A549 (cell line): ENCODE measurements at regions not wholly inside any gene's neighbourhood (a gene's known extent, or its start where the extent isn't known, plus 50 kb on each side); places are given as distances from the start of the nearest gene placed in this dataset.

Source experiments
- CHD2 ChIP-seq: fragments of 150-350 bp; IDR thresholded peaks from 2 replicates; pipeline ENCODE4 v1.6.1; 2014; ENCODE audit warnings: low read length; ENCODE audit not compliant: partially characterized antibody
- CTCF ChIP-seq: fragments of >200 bp; sonication (Bioruptor Twin); formaldehyde crosslinking; IDR thresholded peaks from 3 replicates; pipeline ENCODE4 v1.5.1; 2016
- E2F6 ChIP-seq: IDR thresholded peaks from 2 replicates; pipeline ENCODE4 v1.6.1; 2012; ENCODE audit warnings: low read depth, borderline replicate concordance
- JUN ChIP-seq, 2 experiments: fragments of >200 bp; sonication (Bioruptor Twin); formaldehyde crosslinking; IDR thresholded peaks; 2 replicates in 1 of 2; 3 replicates in 1 of 2; pipeline ENCODE4 v1.6.1; 2016 to 2017
- MYC ChIP-seq: IDR thresholded peaks from 2 replicates; pipeline ENCODE4 v1.6.1; 2012; ENCODE audit warnings: mild to moderate bottlenecking, inconsistent platforms, low read length, improper control_type of control experiment, borderline replicate concordance
- RARB ChIP-seq: fragments of 250-450 bp; sonication (Bioruptor Pico); IDR thresholded peaks from 2 replicates; pipeline ENCODE4 v1.8.0; 2021; ENCODE audit warnings: mild to moderate bottlenecking, moderate library complexity

- no peak for TF ChIP-seq CTCF
- TF ChIP-seq JUN (IDR thresholded peaks at IDR 0.05) = no peak
- no peak for TF ChIP-seq E2F6
- no peak for TF ChIP-seq RARB (CRISPR knock-in tag)
- TF ChIP-seq CHD2 = no peak
- no peak for TF ChIP-seq MYC
These were observed 1646.2 kb upstream of the TENM3 start for GRCh38 chr4:180596888-180597483.
